Heart left ventricle (tissue), 16 donors: ENCODE measurements at regions not wholly inside any gene's neighbourhood (a gene's known extent, or its start where the extent isn't known, plus 50 kb on each side); places are given as distances from the start of the nearest gene placed in this dataset.

ENCODE experiments used
- ATAC-seq, 4 donors: fragments of 200-7000 bp; cut with Tn5 transposase; one replicate each; pipeline ENCODE4 v1.9.1; 2020 to 2022; ENCODE audit warnings: moderate library complexity in 4 of 4, mild to moderate bottlenecking in 3 of 4, moderate number of reproducible peaks in 1 of 4
- DNase-seq, 5 donors: peaks; one replicate each; pipeline ENCODE4 v3.0.0-alpha.2; 2020
- H3K27ac ChIP-seq, 12 donors: fragments of 200-600 bp; sonication (generic) in 4 of 12; one replicate each; pipeline versions ENCODE4 v1.5.0 to v1.8.0; 2016 to 2022; ENCODE audit warnings: mild to moderate bottlenecking in 2 of 12
- H3K27me3 ChIP-seq, 9 donors: fragments of 200-600 bp; sonication (generic) in 2 of 9; one replicate each; pipeline versions ENCODE4 v1.5.1 to v1.8.0; 2016 to 2022; ENCODE audit warnings: mild to moderate bottlenecking in 3 of 9
- H3K36me3 ChIP-seq, 9 donors: fragments of 200-600 bp; sonication (generic) in 2 of 9; one replicate each; pipeline versions ENCODE4 v1.5.0 to v1.8.0; 2018 to 2022; ENCODE audit warnings: mild to moderate bottlenecking in 2 of 9
- H3K4me1 ChIP-seq, 12 donors: fragments of 200-600 bp; sonication (generic) in 4 of 12; one replicate each; pipeline versions ENCODE4 v1.5.0 to v1.8.0; 2016 to 2022; ENCODE audit warnings: mild to moderate bottlenecking in 3 of 12
- H3K4me3 ChIP-seq, 12 donors: fragments of 200-600 bp; sonication (generic) in 4 of 12; one replicate each; pipeline versions ENCODE4 v1.5.0 to v1.8.0; 2017 to 2022; ENCODE audit warnings: mild to moderate bottlenecking in 9 of 12, moderate library complexity in 4 of 12
- H3K9me3 ChIP-seq, 12 donors: fragments of 200-600 bp; sonication (generic) in 4 of 12; one replicate each; pipeline versions ENCODE4 v1.5.0 to v1.8.0; 2016 to 2022; ENCODE audit warnings: mild to moderate bottlenecking in 1 of 12
- POLR2A ChIP-seq, 2 donors: fragments of 450-650 bp; IDR thresholded peaks; one replicate each; pipeline ENCODE4 v1.6.1; 2017; ENCODE audit warnings: antibody characterized with exemption in 2 of 2, mild to moderate bottlenecking in 2 of 2, moderate library complexity in 2 of 2
- whole genome bisulfite sequencing, 4 donors: extraction: QIAGEN DNeasy Blood & Tissue Kit in 2 of 4; methylation state at CpG; one replicate each; pipeline versions ENCODE4 v1.1.5 to v1.1.7; 2013 to 2018; 5-methylcytosine and 5-hydroxymethylcytosine counted together
- intact Hi-C, 10 donors: fragments of 100-400 bp; cut with DNase I; formaldehyde crosslinking; loops; one replicate each; pipeline versions ENCODE4 v1.11.1 to v1.14.2; 2022
- TF ChIP-seq, protein P1 (sequence below), 12 donors: fragments of 200-600 bp; sonication (generic) in 4 of 12; IDR thresholded peaks; one replicate each; pipeline versions ENCODE4 v1.5.0 to v1.8.0; 2018 to 2022; ENCODE audit warnings: antibody characterized with exemption in 12 of 12, mild to moderate bottlenecking in 5 of 12
- donor health status: ischemic (EF 13 %, LVEDD 7.1; RV severe dilation, severe dysfunction).
- donor health status: healthy with polysubstance abuse.
- donor health status: DM: no; HTN: yes; CAD: no.
- donor health status: DM: no; HTN: no; CAD: no.
- donor health status: ischemic (EF 25% LVEDD 6.9; RV normal size, moderate dysfunction).
- donor health status: ischemic (EF 25% LVEDD 5.7; RV mildly dilated, moderate dysfunction).
- donor health status: healthy.
- donor health status: DM: yes; HTN: yes; CAD: no.
- donor health status: ischemic (EF 35%, LVEDD 5.7; RV mildly dilated, moderate dysfunction).
- donor health status: nonischemic (EF 11% LVEDD 7.7; RV severe dilation, severe dysfunction).
- donor health status: DM: yes; HTN: yes; CAD: no.
- donor health status: PGD.
- donor health status: ischemic (EF 29% LVEDD 5.4; RV normal size, mild dysfunction).
- donor health status: nonischemic (EF 23%, LVEDD 6.1; RV moderate dilation, normal function).

DNA sequence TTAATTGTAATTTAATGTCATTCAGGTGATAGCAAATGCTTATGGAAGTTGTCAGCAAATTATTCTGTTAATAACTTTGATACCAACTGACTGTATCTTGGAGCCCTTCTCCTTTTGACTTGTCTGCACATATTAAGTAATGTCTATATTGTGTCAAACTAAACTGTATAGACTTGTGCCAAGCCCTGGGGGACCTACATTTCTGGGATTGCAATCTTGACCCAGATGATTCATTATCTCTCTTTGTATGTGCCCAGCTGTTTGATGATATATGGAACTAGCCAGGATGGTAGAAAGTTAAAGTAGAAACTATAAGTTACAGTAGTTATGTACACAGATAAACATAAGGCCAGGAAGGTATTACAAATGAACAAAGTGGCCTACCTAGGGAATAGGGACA, 402.8 kb upstream of the RARB start:
- no peak for DNase-seq
- no peaks in the 10 kb centered on the region for H3K9me3 ChIP-seq
- no peaks in the 10 kb centered on the region for H3K36me3 ChIP-seq
- H3K4me3 ChIP-seq: no peak overlapping the region
- H3K27me3 ChIP-seq: no peaks in the 10 kb centered on the region
- no peak for TF ChIP-seq POLR2A (IDR thresholded peaks at IDR 0.05)
- TF ChIP-seq, protein P1, sequence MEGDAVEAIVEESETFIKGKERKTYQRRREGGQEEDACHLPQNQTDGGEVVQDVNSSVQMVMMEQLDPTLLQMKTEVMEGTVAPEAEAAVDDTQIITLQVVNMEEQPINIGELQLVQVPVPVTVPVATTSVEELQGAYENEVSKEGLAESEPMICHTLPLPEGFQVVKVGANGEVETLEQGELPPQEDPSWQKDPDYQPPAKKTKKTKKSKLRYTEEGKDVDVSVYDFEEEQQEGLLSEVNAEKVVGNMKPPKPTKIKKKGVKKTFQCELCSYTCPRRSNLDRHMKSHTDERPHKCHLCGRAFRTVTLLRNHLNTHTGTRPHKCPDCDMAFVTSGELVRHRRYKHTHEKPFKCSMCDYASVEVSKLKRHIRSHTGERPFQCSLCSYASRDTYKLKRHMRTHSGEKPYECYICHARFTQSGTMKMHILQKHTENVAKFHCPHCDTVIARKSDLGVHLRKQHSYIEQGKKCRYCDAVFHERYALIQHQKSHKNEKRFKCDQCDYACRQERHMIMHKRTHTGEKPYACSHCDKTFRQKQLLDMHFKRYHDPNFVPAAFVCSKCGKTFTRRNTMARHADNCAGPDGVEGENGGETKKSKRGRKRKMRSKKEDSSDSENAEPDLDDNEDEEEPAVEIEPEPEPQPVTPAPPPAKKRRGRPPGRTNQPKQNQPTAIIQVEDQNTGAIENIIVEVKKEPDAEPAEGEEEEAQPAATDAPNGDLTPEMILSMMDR (IDR thresholded peaks at IDR 0.05): no peak
- ATAC-seq: no peak
- no peaks in the 10 kb centered on the region for H3K4me1 ChIP-seq
- intact Hi-C loops: loop anchor here in 5 of 10 donors (5.0 to 10.0 kb wide), 4 partner anchors 250 to 570 kb away; partner anchors contain the start of gene RARB (in 1 of the 5)
- H3K27ac ChIP-seq: no peak overlapping the region

DNA sequence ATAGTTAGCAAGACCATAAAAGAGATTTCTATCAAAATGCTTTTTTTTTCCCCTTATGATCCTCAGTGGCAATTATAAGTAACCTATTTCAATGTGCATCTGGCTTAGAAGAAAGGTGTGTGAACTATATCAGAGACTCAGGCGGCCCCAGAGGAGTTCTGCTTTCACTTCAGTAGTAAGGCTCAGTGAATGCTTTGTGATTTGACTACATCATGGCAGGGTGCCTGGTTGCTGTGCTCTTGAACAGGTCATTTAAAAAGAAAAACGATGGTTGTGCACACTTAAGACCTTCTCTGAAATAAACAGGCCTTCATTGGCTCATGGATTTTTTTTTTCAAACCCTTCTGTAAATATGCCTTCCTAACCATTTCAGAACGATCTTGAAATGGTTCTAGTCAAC, 400.4 kb upstream of the RARB start:
- intact Hi-C loops: loop anchor here in 5 of 10 donors (5.0 to 10.0 kb wide), 4 partner anchors 253 to 567 kb away; partner anchors contain the start of gene RARB (in 1 of the 5)
- H3K4me1 ChIP-seq: no peaks in the 10 kb centered on the region
- no peaks in the 10 kb centered on the region for H3K9me3 ChIP-seq
- ATAC-seq (no peak), DNase-seq (peak in 1 of 5 donors; percentile 21)
- WGBS, 4 donors: 42 to 74% (median 56%) methylated on average over 3 of the region's 3 CpGs
- TF ChIP-seq, protein P1 (IDR thresholded peaks at IDR 0.05): no peak
- TF ChIP-seq POLR2A (IDR thresholded peaks at IDR 0.05): no peak
- H3K4me3 ChIP-seq: no peak overlapping the region
- H3K27ac ChIP-seq: no peak overlapping the region
- H3K27me3 ChIP-seq: no peaks in the 10 kb centered on the region
- no peaks in the 10 kb centered on the region for H3K36me3 ChIP-seq

DNA sequence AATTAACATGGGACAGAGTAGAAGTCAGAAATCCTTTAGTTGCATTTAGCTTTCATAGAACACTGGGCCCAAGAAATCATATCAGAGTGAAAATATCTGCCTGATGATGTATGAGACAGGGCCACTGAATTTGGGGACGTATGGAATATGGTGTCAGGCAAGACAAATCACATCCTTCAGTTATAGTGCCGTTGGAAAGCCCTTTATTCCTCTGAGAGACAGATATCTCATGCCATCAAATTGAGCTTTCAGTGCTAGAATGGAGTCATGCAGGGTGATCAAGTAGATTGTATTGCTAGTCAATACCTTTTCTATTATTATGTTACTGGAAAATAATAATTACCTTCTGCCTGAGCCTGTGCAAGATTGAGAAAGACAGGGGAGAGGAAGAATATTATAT, 398.2 kb upstream of the RARB start:
- TF ChIP-seq POLR2A (IDR thresholded peaks at IDR 0.05): no peak
- TF ChIP-seq, protein P1 (IDR thresholded peaks at IDR 0.05): no peak
- Histone ChIP-seq H3K27me3 (no peaks in the 10 kb centered on the region), H3K27ac (no peak overlapping the region), H3K36me3 (no peaks in the 10 kb centered on the region), H3K9me3 (no peaks in the 10 kb centered on the region), H3K4me3 (no peak overlapping the region), H3K4me1 (no peaks in the 10 kb centered on the region)
- intact Hi-C loops: loop anchor here in 7 of 10 donors (5.0 to 10.0 kb wide), 7 partner anchors 63 to 565 kb away; partner anchors contain the start of gene RARB (in 3 of the 7)
- no peak for DNase-seq
- ATAC-seq: no peak
- WGBS, 4 donors: 38 to 75% (median 47%) methylated on average over 2 of the region's 2 CpGs

DNA sequence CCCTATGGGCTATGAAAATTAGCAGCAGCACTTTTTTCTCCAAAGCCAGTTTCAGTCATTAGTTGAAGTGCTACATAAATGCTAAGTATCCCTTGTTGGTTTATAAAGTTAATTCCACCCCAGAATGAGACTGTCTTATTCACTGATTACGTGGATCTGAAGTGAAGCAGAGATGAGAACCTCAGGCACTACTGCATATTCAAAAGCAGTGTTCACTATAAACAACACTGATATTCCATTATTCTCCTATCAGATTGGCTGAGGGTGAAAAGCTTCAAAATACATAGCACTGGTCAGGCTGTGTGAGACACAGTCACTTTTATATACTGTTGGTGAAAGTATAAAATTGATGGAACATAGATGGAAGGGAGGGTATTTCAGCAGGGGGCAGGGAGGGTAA, 395.7 kb upstream of the RARB start:
- DNase-seq: no peak
- intact Hi-C loops: loop anchor here in 5 of 10 donors (5.0 to 10.0 kb wide), 5 partner anchors 65 to 560 kb away; partner anchors contain the start of gene RARB (in 2 of the 5)
- Histone ChIP-seq H3K36me3 (no peaks in the 10 kb centered on the region), H3K4me1 (peaks cover 0 to 8% (median 5%) of the 10 kb centered on the region in 12 donors), H3K27me3 (no peaks in the 10 kb centered on the region), H3K4me3 (no peak overlapping the region), H3K27ac (no peak overlapping the region), H3K9me3 (no peaks in the 10 kb centered on the region)
- no peak for ATAC-seq
- no peak for TF ChIP-seq POLR2A (IDR thresholded peaks at IDR 0.05)
- TF ChIP-seq, protein P1 (IDR thresholded peaks at IDR 0.05): no peak
- WGBS, 4 donors: 89 to 96% (median 93%) methylated on average over 1 of the region's 1 CpG
